ENCODE measurements at regions not wholly inside any gene's neighbourhood (a gene's known extent, or its start where the extent isn't known, plus 50 kb on each side); places are given as distances from the start of the nearest gene placed in this dataset.

- no peak for TF ChIP-seq GABPA (IDR thresholded peaks at IDR 0.05 in 1 of 2, conservative IDR thresholded peaks at IDR 0.05 in 1 of 2)
- peak in 1 of 2 donors; percentile 2 for TF ChIP-seq HNF4A (conservative IDR thresholded peaks at IDR 0.05)
- peak in 1 of 2 donors; percentile 40 for TF ChIP-seq JUND (IDR thresholded peaks at IDR 0.05)
- TF ChIP-seq, protein P1, sequence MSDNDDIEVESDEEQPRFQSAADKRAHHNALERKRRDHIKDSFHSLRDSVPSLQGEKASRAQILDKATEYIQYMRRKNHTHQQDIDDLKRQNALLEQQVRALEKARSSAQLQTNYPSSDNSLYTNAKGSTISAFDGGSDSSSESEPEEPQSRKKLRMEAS (IDR thresholded peaks at IDR 0.05), result no peak
- TF ChIP-seq RXRA (IDR thresholded peaks at IDR 0.05), result no peak
- TF ChIP-seq CTCF (IDR thresholded peaks at IDR 0.05; ENCODE audit: low read depth, low read length, missing input control), result no peak
- no peak for TF ChIP-seq FOXA1 (IDR thresholded peaks at IDR 0.05)
- no peak for TF ChIP-seq YY1 (IDR thresholded peaks at IDR 0.05)
- no peak for TF ChIP-seq TAF1 (conservative IDR thresholded peaks at IDR 0.05)
- no peak for TF ChIP-seq FOXA2 (IDR thresholded peaks at IDR 0.05)
- TF ChIP-seq ATF3 (IDR thresholded peaks at IDR 0.05), result no peak
- no peak for TF ChIP-seq SP1 (IDR thresholded peaks at IDR 0.05)
- Histone ChIP-seq H3K9me3 (ENCODE audit: control insufficient read depth in 4 of 4, low read length in 3 of 4) (no peaks in the 10 kb centered on the region), H3K4me1 (ENCODE audit: control insufficient read depth in 4 of 4, insufficient read depth in 4 of 4, low read length in 3 of 4) (peaks cover 0 to 12% (median under 1%) of the 10 kb centered on the region in 4 donors), H3K27ac (ENCODE audit: low read depth in 1 of 2, low read length in 2 of 2) (no peak overlapping the region), H3K27me3 (ENCODE audit: control insufficient read depth in 4 of 4, insufficient read depth in 4 of 4, low read length in 3 of 4) (no peaks in the 10 kb centered on the region), H3K4me3 (ENCODE audit: low read depth in 1 of 3, low read length in 3 of 3) (no peak overlapping the region), H3K9ac (ENCODE audit: low read depth in 1 of 2, low read length in 2 of 2) (no peak overlapping the region), H3K36me3 (ENCODE audit: control insufficient read depth in 4 of 4, insufficient read depth in 3 of 4, low read depth in 1 of 4, low read length in 3 of 4) (no peaks in the 10 kb centered on the region)
- no peak for DNase-seq (ENCODE audit: low spot score)
- WGBS, result 59% methylated on average over 2 of the region's 2 CpGs
Measured at GRCh38 chr13:48908381-48909055, 67.2 kb upstream of the FNDC3A start.

GRCh38 chr13:48909056-48909389 lies 66.7 kb upstream of the FNDC3A start:
- no peaks in the 10 kb centered on the region for H3K36me3 ChIP-seq (ENCODE audit: control insufficient read depth in 4 of 4, insufficient read depth in 3 of 4, low read depth in 1 of 4, low read length in 3 of 4)
- TF ChIP-seq HNF4G (IDR thresholded peaks at IDR 0.05) (no peak), CTCF (IDR thresholded peaks at IDR 0.05; ENCODE audit: low read depth, low read length, missing input control) (no peak), RAD21 (IDR thresholded peaks at IDR 0.05) (no peak), JUND (IDR thresholded peaks at IDR 0.05) (peak in 1 of 2 donors; percentile 19), FOXA2 (IDR thresholded peaks at IDR 0.05) (no peak)
- no peaks in the 10 kb centered on the region for H3K9me3 ChIP-seq (ENCODE audit: control insufficient read depth in 4 of 4, low read length in 3 of 4)
- 43% methylated on average over 2 of the region's 2 CpGs for whole genome bisulfite sequencing
- H3K4me3 ChIP-seq (ENCODE audit: low read depth in 1 of 3, low read length in 3 of 3), result no peak overlapping the region
- H3K9ac ChIP-seq (ENCODE audit: low read depth in 1 of 2, low read length in 2 of 2), result no peak overlapping the region
- peaks cover 0 to 12% (median under 1%) of the 10 kb centered on the region in 4 donors for H3K4me1 ChIP-seq (ENCODE audit: control insufficient read depth in 4 of 4, insufficient read depth in 4 of 4, low read length in 3 of 4)
- H3K27me3 ChIP-seq (ENCODE audit: control insufficient read depth in 4 of 4, insufficient read depth in 4 of 4, low read length in 3 of 4), result no peaks in the 10 kb centered on the region
- no peak for DNase-seq (ENCODE audit: low spot score)
- H3K27ac ChIP-seq (ENCODE audit: low read depth in 1 of 2, low read length in 2 of 2), result no peak overlapping the region

Data from liver (tissue), 8 donors.